Esophagus muscularis mucosa (tissue), 4 donors: ENCODE measurements at regions not wholly inside any gene's neighbourhood (a gene's known extent, or its start where the extent isn't known, plus 50 kb on each side); places are given as distances from the start of the nearest gene placed in this dataset.
A peak's percentile ranks its signal among the peaks of the same experiment; 100 is the strongest.

Experiments used
- DNase-seq: peaks from one replicate; pipeline ENCODE4 v3.0.0-alpha.2; 2017; ENCODE audit errors: extremely low spot score
- H3K27ac ChIP-seq, 4 donors: fragments of 200-600 bp; sonication (generic); replicated peaks in 1 of 4; 1 replicate in 3 of 4; 2 replicates in 1 of 4; pipeline ENCODE4 v1.5.1; 2016 to 2019; ENCODE audit warnings: mild to moderate bottlenecking in 1 of 4
- H3K27me3 ChIP-seq, 4 donors: fragments of 200-600 bp; sonication (generic); one replicate each; pipeline versions ENCODE4 v1.5.1 to v1.6.0; 2016 to 2019
- H3K36me3 ChIP-seq, 4 donors: fragments of 200-600 bp; sonication (generic); one replicate each; pipeline ENCODE4 v1.5.1; 2016 to 2019
- H3K4me1 ChIP-seq, 4 donors: fragments of 200-600 bp; sonication (generic); one replicate each; pipeline ENCODE4 v1.5.1; 2016 to 2019
- H3K4me3 ChIP-seq, 4 donors: fragments of 200-600 bp; sonication (generic); 1 replicate in 2 of 4; 2 replicates in 2 of 4; pipeline ENCODE4 v1.5.1; 2016 to 2019; ENCODE audit warnings: mild to moderate bottlenecking in 4 of 4, moderate library complexity in 1 of 4
- H3K9me3 ChIP-seq, 4 donors: fragments of 200-600 bp; sonication (generic); 1 replicate in 3 of 4; 2 replicates in 1 of 4; pipeline ENCODE4 v1.5.1; 2016 to 2019
- CTCF ChIP-seq, 3 experiments: fragments of 200-600 bp in 2 of 3; fragments of 450-650 bp in 1 of 3; sonication (generic) in 2 of 3; IDR thresholded peaks; one replicate each; pipeline ENCODE4 v1.5.1; 2017 to 2019; ENCODE audit warnings: antibody characterized with exemption in 3 of 3, mild to moderate bottlenecking in 2 of 3, moderate library complexity in 1 of 3
- EP300 ChIP-seq: sonication (generic); formaldehyde crosslinking; IDR thresholded peaks from one replicate; pipeline ENCODE4 v1.6.1; 2017; ENCODE audit warnings: antibody characterized with exemption
- POLR2A ChIP-seq: fragments of 450-650 bp; IDR thresholded peaks from one replicate; pipeline ENCODE4 v1.6.1; 2017; ENCODE audit warnings: antibody characterized with exemption, moderate library complexity, mild to moderate bottlenecking, low read depth
- POLR2AphosphoS5 ChIP-seq, 2 donors: sonication (generic); formaldehyde crosslinking; IDR thresholded peaks; one replicate each; pipeline ENCODE4 v1.6.1; 2017; ENCODE audit warnings: antibody characterized with exemption in 2 of 2
- WGBS: methylation state at CpG from one replicate; pipeline ENCODE4 v1.1.5; 2018; 5-methylcytosine and 5-hydroxymethylcytosine counted together
- intact Hi-C: fragments of 100-400 bp; cut with DNase I; formaldehyde crosslinking; loops from one replicate; pipeline ENCODE4 v1.15.1; 2023

- Histone ChIP-seq H3K27ac (no peak overlapping the region), H3K4me3 (no peak overlapping the region), H3K9me3 (no peaks in the 10 kb centered on the region), H3K36me3 (no peaks in the 10 kb centered on the region), H3K4me1 (no peaks in the 10 kb centered on the region), H3K27me3 (no peaks in the 10 kb centered on the region)
- TF ChIP-seq CTCF (IDR thresholded peaks at IDR 0.05) (no peak), POLR2A (no peak), EP300 (no peak), POLR2AphosphoS5 (IDR thresholded peaks at IDR 0.05) (no peak)
- WGBS: 80% methylated on average over 3 of the region's 3 CpGs
- no peak for DNase-seq
- intact Hi-C loops: no loop called here
Measured at GRCh38 chr9:24846248-24846912, 300.7 kb upstream of the IZUMO3 start.

GRCh38 chr9:24844217-24844616 is 298.5 kb upstream of the IZUMO3 start:
- Histone ChIP-seq H3K27me3 (no peaks in the 10 kb centered on the region), H3K4me1 (no peaks in the 10 kb centered on the region), H3K9me3 (no peaks in the 10 kb centered on the region), H3K4me3 (no peak overlapping the region), H3K27ac (no peak overlapping the region), H3K36me3 (no peaks in the 10 kb centered on the region)
- no peak for DNase-seq
- 92% methylated on average over 2 of the region's 2 CpGs for WGBS
- intact Hi-C loops: no loop called here
- TF ChIP-seq EP300: no peak

GRCh38 chr9:24841993-24842392 is 296.3 kb upstream of the IZUMO3 start:
- intact Hi-C loops: no loop called here
- Histone ChIP-seq H3K4me3 (no peak overlapping the region), H3K36me3 (no peaks in the 10 kb centered on the region), H3K27me3 (no peaks in the 10 kb centered on the region), H3K27ac (no peak overlapping the region), H3K9me3 (no peaks in the 10 kb centered on the region), H3K4me1 (no peaks in the 10 kb centered on the region)
- WGBS: 90% methylated on average over 4 of the region's 4 CpGs
- TF ChIP-seq POLR2AphosphoS5 (IDR thresholded peaks at IDR 0.05): no peak
- TF ChIP-seq CTCF (IDR thresholded peaks at IDR 0.05): no peak
- no peak for TF ChIP-seq EP300
- TF ChIP-seq POLR2A: no peak
- no peak for DNase-seq

GRCh38 chr9:24832307-24832706 is 286.6 kb upstream of the IZUMO3 start:
- 51% methylated on average over 2 of the region's 2 CpGs for WGBS
- Histone ChIP-seq H3K36me3 (no peaks in the 10 kb centered on the region), H3K27me3 (no peaks in the 10 kb centered on the region), H3K4me1 (no peaks in the 10 kb centered on the region), H3K27ac (no peak overlapping the region), H3K4me3 (no peak overlapping the region), H3K9me3 (no peaks in the 10 kb centered on the region)
- intact Hi-C loops: no loop called here
- DNase-seq: no peak
- TF ChIP-seq POLR2AphosphoS5 (IDR thresholded peaks at IDR 0.05): no peak
- TF ChIP-seq CTCF (IDR thresholded peaks at IDR 0.05): peak in 2 of 3 experiments; percentile 10 to 29

- WGBS: 78% methylated on average over 2 of the region's 2 CpGs
- Histone ChIP-seq H3K27me3 (no peaks in the 10 kb centered on the region), H3K4me1 (no peaks in the 10 kb centered on the region), H3K4me3 (no peak overlapping the region), H3K27ac (no peak overlapping the region), H3K36me3 (no peaks in the 10 kb centered on the region), H3K9me3 (no peaks in the 10 kb centered on the region)
- TF ChIP-seq CTCF (IDR thresholded peaks at IDR 0.05) (no peak), POLR2A (no peak), POLR2AphosphoS5 (IDR thresholded peaks at IDR 0.05) (no peak), EP300 (no peak)
- intact Hi-C loops: no loop called here
- no peak for DNase-seq
Measured at GRCh38 chr9:24828687-24829086, 283.0 kb upstream of the IZUMO3 start.
